ENCODE measurements at regions not wholly inside any gene's neighbourhood (a gene's known extent, or its start where the extent isn't known, plus 50 kb on each side); places are given as distances from the start of the nearest gene placed in this dataset.

- no peaks in the 10 kb centered on the region for H3K27me3 ChIP-seq (ENCODE audit: insufficient read depth, low read depth, severe bottlenecking)
- H3K4me3 ChIP-seq (ENCODE audit: low read depth, low read length) = peak overlapping the region; percentile 58
- peaks cover 2% of the 10 kb centered on the region for H3K9me3 ChIP-seq (ENCODE audit: severe bottlenecking)
- TF ChIP-seq CTCF (IDR thresholded peaks at IDR 0.05; ENCODE audit: low read depth, low read length) = no peak
- DNase-seq = peak; percentile 71
- peak overlapping the region; percentile 74 for H3K27ac ChIP-seq
- no peaks in the 10 kb centered on the region for H3K36me3 ChIP-seq
Observed at GRCh38 chr15:47184003-47184907, 533.0 kb upstream of the SEMA6D start.

GRCh38 chr15:47184908-47185801 is 532.1 kb upstream of the SEMA6D start:
- DNase-seq = peak; percentile 45
- no peak for TF ChIP-seq CTCF (IDR thresholded peaks at IDR 0.05; ENCODE audit: low read depth, low read length)

GRCh38 chr15:47186075-47186474 is 531.2 kb upstream of the SEMA6D start:
- Histone ChIP-seq H3K9me3 (ENCODE audit: severe bottlenecking) (peaks cover 2% of the 10 kb centered on the region), H3K4me3 (ENCODE audit: low read depth, low read length) (no peak overlapping the region), H3K36me3 (no peaks in the 10 kb centered on the region), H3K27ac (no peak overlapping the region), H3K27me3 (ENCODE audit: insufficient read depth, low read depth, severe bottlenecking) (no peaks in the 10 kb centered on the region)
- no peak for DNase-seq
- TF ChIP-seq CTCF (IDR thresholded peaks at IDR 0.05; ENCODE audit: low read depth, low read length) = no peak

More at GRCh38 chr15:47184908-47185801, 532.1 kb upstream of the SEMA6D start:
- Histone ChIP-seq H3K4me3 (ENCODE audit: low read depth, low read length) (peak overlapping the region; percentile 58), H3K27ac (peak overlapping the region; percentile 74), H3K27me3 (ENCODE audit: insufficient read depth, low read depth, severe bottlenecking) (no peaks in the 10 kb centered on the region), H3K36me3 (no peaks in the 10 kb centered on the region), H3K9me3 (ENCODE audit: severe bottlenecking) (peaks cover 2% of the 10 kb centered on the region)

- H3K27me3 ChIP-seq (ENCODE audit: insufficient read depth, low read depth, severe bottlenecking) = no peaks in the 10 kb centered on the region
Observed at GRCh38 chr15:47188758-47189507, 528.4 kb upstream of the SEMA6D start.

More at GRCh38 chr15:47188758-47189507, 528.4 kb upstream of the SEMA6D start:
- H3K4me3 ChIP-seq (ENCODE audit: low read depth, low read length) = no peak overlapping the region
- no peak for DNase-seq
- no peak overlapping the region for H3K27ac ChIP-seq
- H3K9me3 ChIP-seq (ENCODE audit: severe bottlenecking) = no peaks in the 10 kb centered on the region
- no peaks in the 10 kb centered on the region for H3K36me3 ChIP-seq
- TF ChIP-seq CTCF (IDR thresholded peaks at IDR 0.05; ENCODE audit: low read depth, low read length) = no peak

Data from WERI-Rb-1 (cell line).